Retina (tissue), 1 donor: ENCODE measurements at regions not wholly inside any gene's neighbourhood (a gene's known extent, or its start where the extent isn't known, plus 50 kb on each side); places are given as distances from the start of the nearest gene placed in this dataset.

Experiments used
- DNase-seq: peaks from one replicate; pipeline ENCODE4 v3.0.0-alpha.2; 2016

DNA sequence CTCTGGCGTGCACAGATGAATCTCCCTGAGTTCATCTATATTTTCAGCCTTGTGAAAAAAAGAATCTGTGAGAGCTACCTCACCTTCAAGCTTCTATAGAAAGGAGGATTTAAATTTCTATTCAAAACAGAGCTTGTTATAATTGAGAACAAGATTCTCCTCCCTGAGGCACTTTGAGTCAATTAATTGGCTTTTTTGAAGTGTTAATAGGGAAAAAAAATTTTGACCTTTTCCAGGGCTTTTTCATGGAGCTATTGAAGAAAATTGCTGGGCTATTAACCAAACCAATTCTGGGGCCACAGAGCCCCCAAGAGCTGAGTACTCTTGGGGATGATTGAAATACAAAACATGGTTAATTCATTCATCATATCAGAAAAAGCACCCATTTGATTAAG is 225.1 kb downstream of the CMPK2 start:
- DNase-seq = no peak

DNA sequence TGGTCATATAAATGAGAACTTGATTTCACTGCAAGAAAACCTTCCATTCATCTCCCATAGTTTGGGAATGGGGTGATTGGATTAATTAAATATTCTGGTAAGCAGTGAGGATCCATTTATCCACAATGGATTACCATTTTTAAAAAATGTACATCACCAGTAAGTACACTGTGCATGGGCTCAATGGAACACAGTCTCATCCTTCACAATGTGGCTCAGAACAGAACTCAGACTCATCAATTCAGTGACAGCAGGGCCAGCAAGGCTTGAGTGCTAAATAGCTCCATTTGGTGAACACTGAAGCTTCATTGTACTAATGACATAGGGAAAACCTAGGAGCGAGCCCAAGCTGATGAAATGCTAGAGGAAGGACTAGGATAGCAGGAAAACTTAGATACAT is 223.8 kb downstream of the CMPK2 start:
- DNase-seq = no peak

DNA sequence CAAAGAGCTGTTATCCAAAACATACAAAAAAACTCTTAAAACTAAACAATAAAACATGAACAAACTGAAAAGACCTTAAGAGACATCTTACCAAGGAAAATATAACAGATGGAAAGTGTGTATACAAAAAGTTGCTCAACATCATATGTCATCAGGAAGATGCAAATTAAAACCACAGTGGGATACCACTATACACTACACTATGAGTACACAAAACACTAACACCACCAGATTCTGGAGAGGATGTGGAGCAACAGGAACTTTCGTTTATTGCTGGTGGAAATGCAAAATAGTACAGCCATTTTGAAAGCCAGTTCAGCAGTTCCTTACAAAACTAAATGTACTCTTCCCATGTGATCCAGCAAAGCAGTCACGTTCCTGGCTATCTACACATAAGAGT is 221.4 kb downstream of the CMPK2 start:
- DNase-seq = no peak

DNA sequence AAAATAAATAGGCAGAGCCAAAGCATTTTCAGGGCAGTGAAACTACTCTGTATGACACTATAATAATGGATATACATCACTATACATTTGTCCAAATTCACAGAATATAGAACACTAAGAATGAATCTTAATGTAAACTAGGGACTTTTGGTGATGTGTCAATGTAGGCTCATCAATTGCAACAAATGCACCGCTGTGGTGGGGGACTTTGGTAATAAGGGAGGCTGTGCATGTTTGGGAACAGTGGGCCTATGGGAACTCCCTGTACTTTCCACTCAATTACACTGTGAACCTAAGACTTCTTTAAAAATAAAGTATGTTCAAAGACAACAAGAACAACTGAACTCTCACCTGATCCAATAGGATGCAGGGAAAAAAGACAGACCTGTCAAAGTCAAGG is 220.7 kb downstream of the CMPK2 start:
- no peak for DNase-seq

DNA sequence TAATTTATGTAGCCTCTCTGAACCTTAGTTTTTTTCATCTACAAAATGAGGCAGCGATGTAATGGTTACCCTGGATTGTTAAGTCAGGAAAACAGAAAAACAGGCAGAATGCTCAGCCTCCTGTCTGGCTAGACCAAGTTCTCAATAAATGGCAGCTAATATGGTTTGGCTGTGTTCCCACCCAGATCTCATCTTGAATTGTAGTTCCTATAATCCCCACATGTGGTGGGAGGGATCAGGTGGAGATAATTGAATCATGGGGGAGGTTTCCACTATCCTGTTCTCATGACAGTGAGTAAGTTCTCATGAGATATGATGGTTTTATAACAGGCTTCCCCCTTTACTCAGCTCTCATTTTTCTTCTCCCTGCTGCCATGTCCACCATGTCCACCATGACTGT is 220.0 kb downstream of the CMPK2 start:
- no peak for DNase-seq

DNA sequence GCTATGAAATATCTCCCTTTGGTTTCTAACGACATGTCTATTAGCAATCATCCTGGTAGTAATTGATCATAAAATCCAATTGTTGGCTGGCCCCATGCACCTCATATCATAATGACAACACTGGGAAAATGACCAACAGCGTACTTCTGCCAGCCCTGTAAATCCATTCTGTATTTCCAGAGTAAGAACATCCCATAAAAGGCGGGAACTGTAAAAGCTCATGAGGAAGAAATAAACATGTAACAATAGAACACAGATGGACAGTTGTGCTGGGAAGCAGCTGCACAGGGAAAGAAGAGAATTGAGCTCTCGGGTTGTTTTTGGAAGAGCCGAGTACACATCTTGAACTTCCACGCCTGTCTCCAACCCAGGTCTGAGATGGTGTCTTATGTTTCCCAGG is 218.7 kb downstream of the CMPK2 start:
- DNase-seq = no peak

DNA sequence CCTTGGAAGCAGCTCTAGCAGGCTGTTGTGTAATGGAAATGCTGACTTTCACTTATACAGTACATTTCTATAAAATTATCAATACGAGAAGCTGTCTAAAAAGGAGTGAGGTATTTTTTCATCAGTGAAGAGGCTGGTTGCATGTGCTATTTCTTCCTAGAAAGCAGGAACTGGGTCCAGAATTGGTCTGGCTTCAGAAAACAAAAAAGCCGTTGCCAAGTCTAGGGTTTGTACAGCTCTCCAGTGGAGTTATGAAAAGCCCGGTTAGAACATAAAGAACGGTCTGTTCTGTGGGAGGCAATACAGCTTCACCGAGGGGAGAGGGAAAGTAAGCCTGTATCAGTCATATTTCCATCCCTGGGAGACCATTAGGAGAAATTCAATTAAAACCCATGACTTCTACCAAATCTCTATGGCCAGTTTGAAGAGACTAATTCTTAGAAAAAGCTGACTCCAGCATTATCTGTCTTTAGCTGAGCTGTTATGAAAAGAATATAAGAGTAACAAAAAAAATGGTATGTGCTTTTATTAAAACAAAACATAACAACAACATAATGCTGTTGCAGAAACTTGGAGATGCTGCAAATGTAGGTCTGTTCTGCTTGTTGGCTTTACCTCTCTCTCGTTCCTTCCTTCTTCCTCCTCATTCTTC is 217.0 kb downstream of the CMPK2 start:
- no peak for DNase-seq

DNA sequence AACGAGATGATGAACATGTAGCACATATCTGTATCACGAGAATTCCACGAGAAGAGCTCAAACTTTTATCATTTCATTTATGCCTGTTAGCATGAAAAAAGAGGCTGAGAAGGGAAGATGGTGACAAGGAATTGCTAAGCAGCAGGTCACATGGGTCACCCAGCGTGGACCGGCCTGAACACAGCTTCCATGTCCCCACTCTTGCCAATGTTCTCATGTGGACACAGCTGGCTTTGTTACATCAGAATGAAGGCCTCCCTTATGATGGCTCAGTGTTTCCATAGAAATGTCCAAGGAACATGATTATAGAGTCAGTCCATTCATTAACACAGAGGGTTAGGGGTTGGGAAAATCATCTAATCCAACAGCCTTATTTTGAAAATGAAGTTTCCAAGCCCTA is 215.4 kb downstream of the CMPK2 start:
- DNase-seq = no peak

DNA sequence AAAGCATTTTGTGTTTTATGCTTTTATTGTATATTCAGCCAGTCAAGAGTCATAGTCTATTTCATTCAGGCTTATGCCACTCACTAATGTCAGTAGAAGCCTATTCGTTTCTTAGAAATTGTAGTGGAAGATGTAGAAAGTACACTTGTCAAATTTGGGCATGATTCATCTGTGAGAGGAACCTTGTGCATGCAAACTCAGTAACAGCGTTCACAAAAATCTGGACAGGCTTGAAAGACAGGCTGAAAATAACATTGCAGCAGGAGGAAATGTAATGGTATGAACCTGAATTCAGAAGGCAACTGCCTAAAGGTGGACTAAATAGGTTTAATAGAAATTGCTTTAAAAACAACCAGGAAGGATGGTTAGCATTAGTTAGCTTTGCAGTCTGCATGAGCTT is 213.5 kb downstream of the CMPK2 start:
- DNase-seq = no peak

DNA sequence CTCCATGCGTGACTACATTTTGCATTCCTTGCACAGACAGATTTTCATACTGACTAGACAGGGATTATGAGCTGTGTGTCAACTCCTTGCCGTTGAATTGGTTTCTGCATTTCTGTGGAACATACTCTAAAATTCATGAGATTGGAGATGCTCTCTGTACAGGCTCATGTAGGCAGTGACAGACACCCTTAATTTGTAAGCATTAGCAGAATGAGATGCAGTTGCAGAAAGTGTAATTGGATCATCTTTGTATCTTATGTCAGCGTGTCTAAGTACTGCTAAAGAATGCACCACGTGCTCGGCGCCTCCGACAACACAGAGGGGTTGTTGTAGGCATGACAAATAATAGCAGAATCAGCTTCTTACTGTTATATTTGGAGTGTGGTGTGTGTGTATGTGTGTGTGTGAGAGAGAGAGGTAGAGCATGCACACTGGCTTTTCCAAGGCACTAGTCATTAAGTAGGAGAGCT is 212.4 kb downstream of the CMPK2 start:
- peak; percentile 9 for DNase-seq

DNA sequence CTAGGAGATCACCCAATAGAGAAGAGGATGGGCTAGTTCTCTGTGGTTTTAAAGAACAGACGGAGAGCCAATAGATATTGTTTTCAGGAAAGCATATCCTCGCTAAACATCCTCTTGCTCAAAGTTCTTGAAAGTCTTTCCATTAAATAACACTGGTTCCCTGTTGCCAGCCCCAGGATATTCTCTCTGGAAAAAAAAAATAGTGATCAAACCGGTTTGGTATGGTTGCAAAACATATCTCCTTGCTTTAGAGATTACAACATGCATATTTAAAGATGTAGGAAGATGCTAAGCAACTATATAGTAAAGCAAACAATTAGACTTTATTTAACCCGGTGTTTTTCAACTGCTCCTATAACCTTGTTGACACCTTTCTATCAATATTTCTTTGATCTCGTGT is 211.4 kb downstream of the CMPK2 start:
- no peak for DNase-seq

DNA sequence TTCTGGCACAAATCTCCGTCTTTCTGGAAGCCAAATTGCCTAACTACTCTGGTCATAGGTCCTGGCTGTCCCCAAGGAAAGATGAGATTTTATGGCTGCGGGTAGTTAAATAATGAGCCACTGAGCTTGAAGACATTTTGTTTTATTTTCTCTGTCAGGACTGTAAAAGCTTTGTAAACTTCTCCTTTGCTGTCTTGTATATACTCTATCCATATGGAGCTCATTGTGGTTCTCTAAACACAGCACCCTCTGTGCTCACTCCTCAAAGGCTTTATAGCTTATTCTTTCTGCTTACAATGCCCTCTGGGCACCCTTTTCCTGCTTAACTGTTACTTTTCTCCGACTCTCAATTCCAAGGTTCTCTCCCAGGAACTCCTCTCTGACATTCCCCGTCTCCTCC is 209.1 kb downstream of the CMPK2 start:
- DNase-seq = no peak

DNA sequence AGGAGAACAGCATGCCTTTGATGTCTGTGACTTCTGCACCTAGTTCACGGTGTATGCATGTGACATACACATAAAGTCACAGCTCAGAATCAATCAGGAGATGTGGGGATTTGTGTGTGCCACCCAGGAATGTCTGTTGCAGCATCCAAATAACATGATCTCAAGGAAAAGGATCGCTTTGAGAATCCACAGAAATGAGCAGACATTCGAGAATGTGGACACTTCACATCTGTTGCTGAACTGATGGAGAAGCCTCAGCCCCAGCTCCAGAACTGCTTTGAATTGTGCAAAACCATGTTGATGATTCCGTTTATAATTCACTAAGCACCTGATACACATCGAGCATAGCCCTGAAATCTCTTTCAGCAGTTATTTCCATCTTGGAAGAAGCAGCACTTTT is 208.6 kb downstream of the CMPK2 start:
- DNase-seq = no peak

DNA sequence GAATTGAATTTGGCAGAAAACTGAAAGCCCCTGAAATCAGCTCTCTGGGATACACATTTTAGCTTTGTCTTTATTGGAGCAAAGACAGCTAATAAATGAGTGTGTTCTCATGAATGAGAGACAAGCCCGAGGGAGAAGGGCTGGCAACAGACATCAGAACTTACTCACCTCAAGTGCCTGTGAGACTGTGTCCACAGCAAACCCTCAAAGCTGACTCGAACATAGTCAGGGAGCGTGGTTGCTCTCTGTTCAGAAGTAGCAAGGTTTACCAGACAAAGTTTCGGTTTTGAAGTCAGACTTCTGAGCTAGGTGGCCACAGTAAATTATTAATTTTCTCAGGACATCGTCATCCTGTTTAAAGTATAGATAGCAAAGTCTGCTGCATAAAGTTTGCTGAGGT is 207.9 kb downstream of the CMPK2 start:
- no peak for DNase-seq

DNA sequence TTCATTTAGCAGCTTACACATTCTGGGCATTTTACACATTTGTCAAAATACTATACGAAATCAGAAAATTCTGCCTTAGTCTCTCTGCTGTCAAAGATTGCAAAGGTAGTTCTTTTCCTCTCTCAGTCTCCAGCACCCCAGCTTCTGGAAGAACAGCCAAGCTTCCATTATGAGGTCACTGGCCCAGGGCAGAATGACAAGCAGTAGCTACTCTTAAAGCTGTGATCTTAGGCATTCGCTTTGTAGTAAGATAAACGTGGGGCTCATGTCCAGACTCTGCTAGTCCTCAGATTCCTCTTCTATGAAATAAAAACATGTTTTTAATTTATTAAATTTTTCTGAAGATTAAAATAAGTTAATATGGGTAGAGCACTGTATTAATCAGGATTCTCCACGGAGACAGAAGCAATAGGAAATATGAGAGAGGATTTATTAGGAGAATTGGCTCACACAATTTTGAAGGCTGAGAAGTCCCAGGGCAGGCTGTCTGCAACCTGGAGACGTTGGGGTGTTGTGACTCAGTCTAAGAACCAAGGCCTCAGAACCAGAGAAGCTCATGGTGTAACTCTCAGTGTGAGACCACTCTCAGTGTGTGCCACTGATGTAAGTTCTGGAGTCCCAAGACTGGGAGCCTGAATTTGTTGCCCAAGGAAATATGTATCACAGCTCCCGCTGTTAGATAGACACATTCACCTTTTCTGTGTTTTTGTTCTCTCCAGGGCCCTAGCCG is 201.2 kb downstream of the CMPK2 start:
- DNase-seq = no peak

DNA sequence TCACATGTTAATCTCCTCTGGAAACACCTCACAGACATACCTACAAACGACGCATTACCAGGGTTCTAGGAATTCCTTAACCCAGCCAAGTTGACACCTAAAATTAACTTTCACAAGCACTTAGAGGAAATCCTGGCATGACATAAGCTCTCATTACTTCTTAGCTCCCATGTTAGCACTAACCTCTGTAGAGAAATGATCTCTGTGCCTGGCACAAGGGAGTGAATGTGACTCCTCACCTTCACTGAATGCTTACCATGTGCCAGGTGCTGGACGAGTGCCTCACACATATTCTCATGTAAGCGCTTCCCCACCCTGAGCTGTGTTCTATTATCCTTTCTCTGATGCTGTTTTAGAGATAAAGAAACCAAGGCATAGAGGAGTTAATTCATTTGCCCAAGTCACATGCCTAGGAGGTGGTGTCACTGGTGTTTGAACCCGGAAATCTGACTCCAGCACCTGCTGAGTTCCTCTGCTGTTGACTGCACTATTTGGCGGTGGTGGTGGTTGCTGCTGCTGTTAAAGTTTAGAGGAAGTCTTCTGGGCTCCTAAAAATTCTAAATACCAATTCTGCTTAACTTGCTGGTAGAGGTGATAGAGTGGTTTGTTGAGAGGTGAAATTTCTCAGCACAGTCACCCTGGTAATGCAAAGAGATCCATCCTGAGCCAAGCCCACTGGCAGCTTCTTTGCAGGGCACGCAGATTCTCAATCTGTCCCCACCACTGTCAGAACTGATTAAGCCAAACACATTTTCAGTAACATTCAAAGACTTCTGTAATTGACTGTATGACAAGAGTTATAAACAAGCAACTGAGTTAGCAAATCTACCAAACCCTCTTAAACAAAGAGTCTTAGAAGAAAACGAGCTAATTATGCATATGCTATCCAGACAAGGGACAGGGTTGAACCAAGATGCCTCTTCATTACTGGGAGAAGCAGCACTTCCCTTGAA is 200.3 kb downstream of the CMPK2 start:
- DNase-seq = peak; percentile 30

DNA sequence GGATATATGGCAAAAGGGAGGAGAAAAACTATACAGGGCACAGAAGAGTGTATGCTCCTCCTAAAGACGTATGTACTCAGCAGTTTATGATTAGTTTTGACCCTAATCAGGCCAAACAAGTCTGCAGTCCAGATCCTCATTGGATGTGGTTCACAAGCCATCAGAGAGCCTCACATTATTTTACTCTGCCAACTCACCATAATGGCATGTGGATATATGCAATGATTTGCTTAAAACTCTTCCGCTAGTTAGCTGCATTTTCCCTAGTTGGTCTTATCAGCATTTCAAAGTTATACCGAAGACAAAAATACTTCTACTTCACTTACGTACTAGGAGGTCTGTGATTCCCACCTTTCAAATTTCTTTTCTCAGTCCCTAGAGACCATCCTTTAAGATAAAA is 198.4 kb downstream of the CMPK2 start:
- no peak for DNase-seq

DNA sequence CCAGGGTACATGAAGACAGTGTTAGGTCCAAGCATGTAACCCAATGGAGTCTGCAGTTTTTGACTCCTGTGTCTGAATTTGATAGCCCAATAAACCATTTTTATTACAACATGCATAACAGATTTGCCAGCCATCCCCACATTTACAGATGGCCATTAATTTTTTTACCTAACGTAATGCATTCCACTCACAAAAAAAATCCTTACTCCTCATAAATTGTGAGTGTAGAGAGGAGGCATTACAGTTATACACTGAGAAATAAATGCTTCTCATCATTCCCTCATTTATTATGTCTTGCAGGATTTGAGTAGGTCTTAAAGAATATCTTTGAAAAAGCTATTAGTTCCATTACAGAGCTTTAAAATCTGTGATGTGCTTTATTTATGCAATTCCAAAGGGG is 193.8 kb downstream of the CMPK2 start:
- DNase-seq = no peak

DNA sequence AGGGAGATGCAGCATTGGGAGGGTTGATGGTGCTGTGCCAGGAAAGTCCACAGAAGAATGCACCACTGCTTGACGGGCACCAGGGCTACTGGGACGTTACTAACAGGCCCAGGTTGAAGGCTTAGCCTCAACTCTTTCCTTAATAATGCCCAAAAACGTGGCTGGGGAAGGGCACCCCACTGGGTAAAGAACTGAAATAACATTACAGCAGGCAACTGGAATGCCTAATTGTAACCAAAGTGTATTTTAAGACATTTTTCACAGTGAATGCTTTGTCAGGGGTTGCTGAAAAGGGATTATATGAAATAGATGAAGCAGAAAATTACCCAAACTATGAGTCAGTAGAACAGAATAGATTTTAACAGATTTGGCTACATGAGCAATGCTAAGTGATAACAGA is 191.3 kb downstream of the CMPK2 start:
- DNase-seq = peak; percentile 45

DNA sequence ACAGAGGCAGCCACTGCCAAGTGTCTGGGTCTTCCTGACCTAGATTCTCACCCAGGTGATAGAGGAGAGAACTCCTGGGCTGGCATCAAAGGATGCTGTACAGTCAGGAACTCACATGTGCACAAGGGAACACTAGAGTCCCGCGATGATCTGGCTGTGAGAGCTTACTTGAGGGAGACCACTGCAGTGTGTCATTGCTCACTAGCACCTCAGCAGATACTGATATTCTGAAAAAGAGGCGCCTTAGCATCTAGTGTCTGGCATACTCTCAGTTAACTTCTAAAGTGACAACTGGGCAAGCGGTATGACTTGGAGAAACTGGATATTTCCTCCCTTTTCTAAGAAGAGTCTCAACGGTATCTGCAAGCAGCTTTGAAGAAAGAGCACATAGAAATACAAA is 189.9 kb downstream of the CMPK2 start:
- DNase-seq = no peak

DNA sequence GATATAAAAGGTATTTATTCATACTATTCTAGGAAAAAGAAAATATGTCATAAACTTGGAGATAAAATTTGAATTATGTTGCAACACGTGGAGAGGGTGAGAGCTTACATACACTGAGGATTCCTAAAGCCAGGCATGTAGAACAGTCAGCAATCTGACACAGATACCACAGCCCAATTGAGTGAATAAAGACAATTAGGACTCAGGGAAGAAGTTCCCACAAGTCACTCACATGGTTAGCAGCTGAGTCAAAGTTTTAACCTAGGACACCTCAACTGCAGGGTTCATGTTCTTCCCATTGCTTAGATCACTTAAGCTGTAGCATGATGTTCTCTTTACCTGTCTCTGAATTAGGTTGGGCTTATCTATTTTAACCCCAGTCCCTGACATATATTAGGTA is 189.5 kb downstream of the CMPK2 start:
- no peak for DNase-seq

DNA sequence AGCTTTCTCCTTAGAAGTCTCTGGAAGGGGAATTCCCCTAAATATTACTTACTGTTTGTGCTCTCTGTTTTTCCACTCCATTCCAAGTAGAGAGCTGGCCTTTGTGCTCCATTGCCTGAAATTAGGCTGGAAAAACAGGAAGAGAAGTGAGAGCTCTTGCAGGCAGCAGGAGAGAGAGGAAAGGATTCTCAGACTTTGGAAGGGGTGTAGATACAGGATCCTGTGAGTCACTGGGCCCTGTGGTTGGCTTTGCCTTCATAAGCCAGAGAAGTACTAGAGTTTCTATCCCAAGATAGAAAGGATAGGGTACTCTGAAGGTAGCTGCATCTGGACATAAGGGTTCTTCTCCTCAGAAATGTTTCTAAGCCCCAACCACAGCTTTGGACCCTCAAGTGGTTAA is 188.9 kb downstream of the CMPK2 start:
- no peak for DNase-seq

DNA sequence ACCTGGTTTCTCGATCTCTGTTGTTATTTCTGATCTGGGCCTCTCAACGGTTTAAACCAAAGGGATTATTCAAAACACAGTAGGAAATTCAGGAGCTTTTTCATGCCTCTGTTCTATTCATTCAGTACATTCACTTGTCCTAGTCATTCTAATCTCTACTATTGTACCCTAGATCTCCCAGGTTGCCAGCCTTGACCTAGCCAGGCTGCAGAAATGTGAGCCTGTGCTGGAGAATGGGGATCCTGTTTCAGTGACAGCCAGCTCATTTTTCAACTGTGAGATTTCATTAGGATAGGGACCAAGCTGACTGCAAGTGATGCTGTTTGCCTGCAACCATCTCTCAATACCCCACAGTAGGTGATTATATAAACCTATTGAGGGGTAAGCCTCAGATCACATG is 186.2 kb downstream of the CMPK2 start:
- no peak for DNase-seq

DNA sequence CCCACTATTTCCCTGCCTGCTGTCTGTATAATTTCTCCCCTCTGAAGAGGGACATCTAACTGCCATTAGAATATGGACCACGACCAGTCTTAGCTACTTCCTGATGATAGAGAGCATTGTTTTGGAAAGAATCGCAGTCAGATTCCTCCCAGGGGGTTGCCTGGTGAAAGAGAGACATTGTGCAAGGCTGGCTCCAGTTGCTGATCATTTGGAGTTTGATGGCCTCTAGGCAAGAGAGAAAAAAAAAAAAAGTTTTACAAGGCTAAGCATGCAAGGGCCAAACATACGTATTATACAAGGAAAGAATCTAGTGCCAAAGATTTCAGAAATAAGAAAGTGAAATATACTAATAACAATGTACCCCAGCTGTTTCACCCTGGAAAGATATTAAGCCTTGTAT is 182.2 kb downstream of the CMPK2 start:
- no peak for DNase-seq
